Fibroblast of mammary gland (primary cell): ENCODE measurements at regions not wholly inside any gene's neighbourhood (a gene's known extent, or its start where the extent isn't known, plus 50 kb on each side); places are given as distances from the start of the nearest gene placed in this dataset.

ENCODE experiments used
- DNase-seq: peaks from one replicate; pipeline ENCODE4 v3.0.0-alpha.2; 2010; ENCODE audit warnings: low read depth
- H3K4me3 ChIP-seq: 2 replicates; pipeline ENCODE4 v1.5.1; 2011; ENCODE audit warnings: low read depth, mild to moderate bottlenecking, low read length, moderate library complexity; ENCODE audit not compliant: control insufficient read depth
- CTCF ChIP-seq: conservative IDR thresholded peaks from 2 replicates; pipeline ENCODE4 v1.5.1; 2011; ENCODE audit warnings: low read depth, low read length, inconsistent platforms; ENCODE audit not compliant: control insufficient read depth, insufficient read depth

GRCh38 chr6:97885325-97885724, 602.3 kb upstream of the MMS22L start:
- no peak for TF ChIP-seq CTCF

GRCh38 chr6:97885828-97886227, 602.8 kb upstream of the MMS22L start:
- no peak overlapping the region for H3K4me3 ChIP-seq
- DNase-seq, result no peak
- no peak for TF ChIP-seq CTCF

More at GRCh38 chr6:97885325-97885724, 602.3 kb upstream of the MMS22L start:
- H3K4me3 ChIP-seq, result no peak overlapping the region
- DNase-seq, result no peak

GRCh38 chr6:97901531-97901930, 618.5 kb upstream of the MMS22L start:
- TF ChIP-seq CTCF, result no peak
- no peak for DNase-seq
- no peak overlapping the region for H3K4me3 ChIP-seq

- no peak for TF ChIP-seq CTCF
- no peak for DNase-seq
- H3K4me3 ChIP-seq, result no peak overlapping the region
These were observed 626.4 kb upstream of the MMS22L start for GRCh38 chr6:97909380-97909779.

GRCh38 chr6:97913721-97914120, 630.7 kb upstream of the MMS22L start:
- H3K4me3 ChIP-seq, result no peak overlapping the region
- no peak for DNase-seq
- TF ChIP-seq CTCF, result no peak

- DNase-seq, result no peak
- TF ChIP-seq CTCF, result no peak
- no peak overlapping the region for H3K4me3 ChIP-seq
These were observed 631.9 kb upstream of the MMS22L start for GRCh38 chr6:97914912-97915311.

GRCh38 chr6:97915537-97915936, 632.5 kb upstream of the MMS22L start:
- DNase-seq, result no peak
- TF ChIP-seq CTCF, result no peak
- H3K4me3 ChIP-seq, result no peak overlapping the region
